Tibial nerve (tissue), 3 donors: ENCODE measurements at regions not wholly inside any gene's neighbourhood (a gene's known extent, or its start where the extent isn't known, plus 50 kb on each side); places are given as distances from the start of the nearest gene placed in this dataset.

Source experiments
- CTCF ChIP-seq, 5 experiments: fragments of 200-600 bp in 3 of 5; fragments of 450-650 bp in 2 of 5; sonication (generic) in 3 of 5; IDR thresholded peaks; one replicate each; pipeline ENCODE4 v1.5.1; 2016 to 2019; ENCODE audit warnings: antibody characterized with exemption in 5 of 5, mild to moderate bottlenecking in 3 of 5, moderate library complexity in 2 of 5
- POLR2A ChIP-seq, 2 donors: fragments of 450-650 bp; IDR thresholded peaks; one replicate each; pipeline ENCODE4 v1.6.1; 2017; ENCODE audit warnings: antibody characterized with exemption in 2 of 2, mild to moderate bottlenecking in 2 of 2, moderate library complexity in 2 of 2

- TF ChIP-seq CTCF (IDR thresholded peaks at IDR 0.05) = no peak
- no peak for TF ChIP-seq POLR2A (IDR thresholded peaks at IDR 0.05)
Measured at GRCh38 chr2:144323946-144324345, 196.0 kb downstream of the ZEB2 start.
